GM18907 (cell line): ENCODE measurements at regions not wholly inside any gene's neighbourhood (a gene's known extent, or its start where the extent isn't known, plus 50 kb on each side); places are given as distances from the start of the nearest gene placed in this dataset.

ENCODE experiments used
- ATAC-seq: cut with Tn5 transposase; IDR thresholded peaks from one replicate; pipeline ENCODE4 v1.9.1; 2021; ENCODE audit warnings: mild to moderate bottlenecking, moderate library complexity; ENCODE audit not compliant: unreplicated experiment

DNA sequence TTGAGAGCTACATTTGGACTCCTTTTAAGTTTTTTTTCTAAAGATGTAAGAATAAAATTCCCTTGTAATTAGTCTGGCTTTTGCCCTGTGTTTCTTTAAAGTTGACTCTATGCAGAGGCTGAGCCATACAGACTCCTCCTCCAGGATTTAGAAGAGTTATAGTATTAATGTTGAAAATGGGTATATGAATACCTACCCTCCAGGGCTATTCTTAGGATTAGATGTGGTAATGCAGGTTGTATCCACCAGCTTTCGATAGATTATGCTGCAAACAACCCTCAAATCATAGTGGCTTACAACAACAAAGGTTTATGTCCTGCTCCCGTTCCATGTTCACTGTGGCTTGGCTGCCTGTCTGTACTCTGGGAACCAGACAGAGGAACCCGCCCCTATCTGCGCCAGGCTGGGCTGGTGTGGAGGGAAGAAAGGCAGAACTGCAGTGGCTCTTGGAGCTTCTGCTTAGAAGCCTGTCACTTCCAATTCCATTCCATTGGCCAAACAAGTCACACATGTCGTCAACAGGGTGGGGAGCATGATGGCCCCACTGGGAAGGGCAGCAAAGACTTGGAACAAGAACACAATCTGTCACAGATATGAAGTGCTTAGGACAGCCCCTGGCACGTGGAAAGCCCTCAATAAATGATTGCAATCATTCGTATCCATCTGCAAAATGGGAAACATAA is 290.8 kb downstream of the FOXO1 start:
- no peak for ATAC-seq

GRCh38 chr13:40376296-40376849 is 290.1 kb downstream of the FOXO1 start:
- no peak for ATAC-seq

GRCh38 chr13:40376867-40377535 is 289.4 kb downstream of the FOXO1 start:
- no peak for ATAC-seq

GRCh38 chr13:40377783-40378182 is 288.7 kb downstream of the FOXO1 start:
- ATAC-seq, result no peak

DNA sequence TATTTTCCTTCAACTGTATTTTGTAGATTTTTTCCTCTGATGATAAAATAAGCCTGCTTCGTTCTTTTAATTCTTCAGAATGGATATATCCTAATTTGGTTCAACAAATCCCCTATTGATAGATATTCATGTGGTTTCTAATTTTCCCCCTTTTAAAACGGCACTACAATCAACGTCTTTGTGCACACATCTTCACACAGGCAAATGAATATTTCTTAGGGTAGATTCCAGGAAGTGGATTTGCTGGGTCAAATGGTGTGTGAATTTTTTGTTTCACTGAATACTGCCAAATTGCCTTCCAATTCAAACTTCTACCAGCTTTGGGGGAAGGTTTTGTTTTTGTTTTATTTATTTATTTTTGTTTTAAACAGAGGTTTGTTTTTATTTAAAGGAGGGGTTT is 287.2 kb downstream of the FOXO1 start:
- no peak for ATAC-seq

DNA sequence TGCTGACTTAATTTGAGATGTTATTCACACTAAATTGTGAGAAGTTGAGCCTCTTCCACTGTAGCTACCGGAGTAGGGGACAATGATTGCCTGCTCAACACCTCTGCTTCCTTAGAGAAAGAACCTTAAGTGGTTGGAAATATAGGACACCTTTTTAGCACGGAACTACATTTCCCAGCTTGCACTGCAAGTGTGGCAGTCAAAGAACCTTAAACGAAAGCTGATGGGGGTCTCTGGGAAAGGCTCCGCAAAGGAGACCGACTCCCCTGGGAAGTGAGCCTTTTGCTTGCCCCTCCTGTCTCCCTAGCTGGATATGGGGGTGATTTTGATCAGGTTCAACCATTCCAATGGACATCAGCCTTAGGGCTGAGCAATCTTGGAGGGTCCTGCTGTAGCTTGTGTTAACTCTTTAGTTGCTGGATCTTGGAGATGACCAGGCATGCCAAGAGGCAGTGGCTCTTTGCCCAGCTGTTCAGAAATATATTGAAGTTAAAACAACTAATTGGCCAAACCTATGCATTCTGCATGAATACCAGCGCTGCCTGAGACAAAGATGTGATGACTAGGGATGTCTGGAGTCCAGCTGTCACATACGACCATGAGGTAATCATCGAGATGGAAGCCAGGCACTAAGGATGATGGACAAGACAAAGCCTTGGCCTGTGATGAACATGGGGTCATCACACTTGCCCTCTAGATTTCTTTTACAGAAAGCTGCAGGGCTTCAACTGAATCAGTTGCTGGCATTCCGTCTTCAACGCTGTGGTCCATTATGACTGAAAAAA is 286.5 kb downstream of the FOXO1 start:
- no peak for ATAC-seq

GRCh38 chr13:40381935-40382764 is 284.3 kb downstream of the FOXO1 start:
- no peak for ATAC-seq

- no peak for ATAC-seq
Measured at GRCh38 chr13:40383132-40383531, 283.3 kb downstream of the FOXO1 start.

DNA sequence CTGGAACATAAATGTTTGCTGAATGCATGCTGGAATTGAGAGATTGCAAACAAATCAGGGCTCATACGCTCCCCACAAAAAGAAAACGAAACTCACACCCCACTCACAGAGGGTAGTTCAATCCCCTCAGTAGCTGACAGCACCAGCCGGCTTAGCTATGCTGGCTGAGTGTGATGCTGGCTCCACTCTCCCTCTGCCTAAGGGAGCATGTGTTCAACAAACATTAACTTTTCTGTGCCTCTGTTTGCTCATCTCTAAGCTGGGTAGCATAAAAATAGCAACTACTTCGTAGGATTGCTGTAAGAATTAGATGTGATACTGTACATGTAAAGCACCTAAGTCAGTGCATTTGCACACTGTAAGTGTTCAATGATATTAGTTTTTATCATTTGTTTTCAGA is 282.6 kb downstream of the FOXO1 start:
- ATAC-seq, result no peak

DNA sequence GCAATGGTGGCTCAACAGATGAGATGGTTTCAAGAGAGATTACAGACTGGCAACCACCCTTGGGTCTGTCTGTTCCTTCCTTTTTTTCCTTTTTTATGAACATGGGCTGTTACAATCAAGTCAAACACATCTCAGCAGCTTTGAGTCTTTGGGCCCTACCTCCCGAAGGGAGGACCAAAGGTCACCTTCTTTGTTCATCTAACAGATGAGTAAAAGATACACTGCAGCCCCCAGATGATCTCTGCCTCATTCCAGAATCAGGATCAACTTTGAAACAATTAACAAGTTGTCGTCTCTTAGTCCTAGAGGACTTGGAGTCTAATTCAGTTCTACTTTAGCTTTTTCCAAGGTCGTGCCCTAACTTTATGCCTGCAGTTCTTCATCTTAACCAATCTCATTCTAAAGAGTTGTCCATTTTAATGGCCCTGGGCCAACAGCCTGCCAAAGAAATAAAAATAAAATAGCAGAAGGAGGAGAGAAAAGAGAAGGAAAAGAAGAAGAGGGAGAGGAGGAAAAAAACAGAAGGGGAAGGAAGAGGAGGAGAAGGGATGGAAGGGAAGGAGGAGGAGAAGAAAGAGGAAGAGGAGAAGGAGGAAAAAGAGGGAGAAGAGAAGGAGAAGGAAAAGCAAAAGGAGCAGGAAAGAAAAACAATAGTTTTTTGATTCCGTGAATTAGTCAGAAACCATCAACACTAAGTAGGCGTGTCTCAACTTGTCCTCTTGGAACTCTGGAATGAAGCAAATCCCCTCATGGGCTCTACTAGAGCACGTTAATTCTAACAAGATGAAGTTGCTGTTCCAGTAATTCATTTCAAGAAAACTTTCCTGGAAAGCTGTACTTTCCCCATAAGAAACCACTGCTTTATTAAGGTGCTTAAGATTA is 281.2 kb downstream of the FOXO1 start:
- no peak for ATAC-seq

- ATAC-seq, result no peak
Measured at GRCh38 chr13:40385858-40386180, 280.6 kb downstream of the FOXO1 start.

GRCh38 chr13:40386586-40386985 is 279.9 kb downstream of the FOXO1 start:
- no peak for ATAC-seq

- no peak for ATAC-seq
Measured at GRCh38 chr13:40387775-40388174, 278.7 kb downstream of the FOXO1 start.

GRCh38 chr13:40388617-40389016 is 277.8 kb downstream of the FOXO1 start:
- ATAC-seq, result peak; percentile 100

DNA sequence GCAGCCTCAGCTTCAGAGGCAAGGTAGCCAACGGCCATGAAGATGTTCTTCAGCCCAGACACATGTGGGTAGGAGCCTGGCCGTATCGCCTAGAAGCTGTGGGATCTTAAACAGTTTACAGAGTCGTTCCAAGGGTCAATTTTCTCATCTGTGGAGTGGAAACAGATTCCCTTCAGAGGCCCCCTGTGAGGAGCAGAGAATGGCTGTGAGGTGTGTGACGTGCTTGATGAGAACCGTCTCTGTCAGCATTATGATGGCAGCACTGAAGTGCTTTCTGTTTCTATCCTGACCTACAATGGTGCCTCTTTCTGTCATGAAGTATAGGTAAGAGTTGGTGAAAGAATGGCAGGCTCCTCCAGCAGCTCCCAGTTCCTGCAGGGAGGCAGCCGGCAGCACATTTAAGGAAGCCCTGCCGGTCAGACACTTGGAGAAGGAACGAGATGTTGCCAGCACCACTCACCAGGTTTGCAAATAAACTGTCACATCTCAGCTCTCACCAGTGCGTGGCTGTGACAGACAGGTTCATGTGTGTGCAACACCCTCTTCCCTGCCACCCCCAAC is 277.3 kb downstream of the FOXO1 start:
- peak; percentile 62 for ATAC-seq

DNA sequence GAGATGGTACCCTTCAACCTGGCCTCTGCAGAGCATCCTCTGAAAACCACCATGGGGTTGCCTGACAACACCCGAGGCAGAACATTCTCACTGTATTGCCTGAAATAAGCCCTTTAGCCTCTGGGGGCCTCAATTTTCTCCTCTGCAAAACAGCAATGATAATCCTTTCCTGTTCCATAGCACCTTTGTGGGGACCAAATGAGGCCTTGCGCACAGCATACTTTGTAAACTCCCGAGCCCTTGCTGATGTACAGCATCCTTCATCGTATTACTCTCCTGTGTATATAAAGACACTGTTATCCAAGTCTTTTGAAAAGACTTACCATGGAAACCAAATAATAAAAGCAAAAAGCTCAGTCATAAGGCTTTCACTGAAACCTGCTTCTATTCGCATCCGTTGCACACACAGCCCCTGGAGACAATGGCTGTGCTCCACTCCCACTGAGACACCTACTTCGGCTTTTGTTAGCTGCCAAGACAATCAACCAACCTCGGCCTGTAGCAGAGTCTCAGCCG is 276.0 kb downstream of the FOXO1 start:
- no peak for ATAC-seq

- ATAC-seq, result no peak
Measured at GRCh38 chr13:40391788-40392187, 274.7 kb downstream of the FOXO1 start.

DNA sequence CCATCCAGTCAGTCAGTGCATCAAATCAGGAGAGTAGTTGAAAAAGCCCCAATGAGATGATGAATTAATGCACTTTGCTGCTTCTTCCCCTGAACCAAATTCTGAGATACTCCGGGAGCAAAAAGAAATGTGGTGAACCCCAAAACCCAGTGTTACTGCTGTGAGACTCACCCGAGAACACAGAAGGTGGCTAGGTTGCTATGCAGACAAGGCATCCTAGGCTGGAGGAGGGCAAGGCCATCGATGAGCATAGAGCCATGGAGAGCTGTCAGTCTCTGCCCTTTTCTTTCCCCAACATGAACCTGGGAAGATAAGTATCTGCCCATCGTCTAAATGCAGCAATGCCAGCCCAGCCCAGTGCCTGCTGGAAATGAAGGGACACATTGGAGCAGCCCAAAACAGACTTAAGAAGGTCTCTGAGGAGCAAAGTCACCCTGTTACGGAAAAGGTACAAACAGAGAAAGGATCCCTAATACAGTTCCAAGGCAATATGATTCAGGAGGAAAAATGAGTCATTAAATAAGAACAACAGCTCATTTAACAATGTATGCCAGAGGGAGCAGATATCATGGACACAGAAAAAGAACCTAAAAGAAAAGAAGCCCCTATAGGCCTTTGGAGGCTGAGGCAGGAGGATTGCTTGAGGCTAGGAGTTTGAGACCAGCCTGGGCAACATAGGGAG is 272.0 kb downstream of the FOXO1 start:
- ATAC-seq, result no peak

GRCh38 chr13:40398065-40398464 is 268.4 kb downstream of the FOXO1 start:
- no peak for ATAC-seq
